Mucosa of descending colon (tissue), 3 donors: ENCODE measurements at regions not wholly inside any gene's neighbourhood (a gene's known extent, or its start where the extent isn't known, plus 50 kb on each side); places are given as distances from the start of the nearest gene placed in this dataset.

ENCODE experiments used
- ATAC-seq: fragments of 200-7000 bp; cut with Tn5 transposase; one replicate; pipeline ENCODE4 v1.9.1; 2020; ENCODE audit warnings: mild to moderate bottlenecking, moderate library complexity
- DNase-seq, 3 donors: peaks; one replicate each; pipeline ENCODE4 v3.0.0-alpha.2; 2020
- H3K36me3 ChIP-seq: fragments of 200-600 bp; one replicate; pipeline ENCODE4 v1.8.0; 2021; ENCODE audit warnings: low read depth, mild to moderate bottlenecking
- H3K4me1 ChIP-seq: fragments of 200-600 bp; one replicate; pipeline ENCODE4 v1.8.0; 2021; ENCODE audit warnings: low read depth, mild to moderate bottlenecking
- H3K4me3 ChIP-seq: fragments of 200-600 bp; one replicate; pipeline ENCODE4 v1.8.0; 2021; ENCODE audit warnings: mild to moderate bottlenecking
- H3K9me3 ChIP-seq: fragments of 200-600 bp; one replicate; pipeline ENCODE4 v1.8.0; 2021; ENCODE audit warnings: mild to moderate bottlenecking
- intact Hi-C, 2 donors: fragments of 100-400 bp; cut with DNase I in 1 of 2; cut with micrococcal nuclease in 1 of 2; formaldehyde crosslinking; loops; one replicate each; pipeline versions ENCODE4 v1.11.0 to v1.11.1; 2022; cut with DNase I, micrococcal nuclease
- TF ChIP-seq, protein P1 (sequence below): fragments of 200-600 bp; IDR thresholded peaks from one replicate; pipeline ENCODE4 v1.8.0; 2022; ENCODE audit warnings: antibody characterized with exemption, mild to moderate bottlenecking
- donor health status: DM: no; HTN: no; CAD: no; lungs with moderate emphysema.
- donor health status: DM: no; HTN: no; CAD: no.
- donor health status: DM: no; HTN: yes; CAD: no.

DNA sequence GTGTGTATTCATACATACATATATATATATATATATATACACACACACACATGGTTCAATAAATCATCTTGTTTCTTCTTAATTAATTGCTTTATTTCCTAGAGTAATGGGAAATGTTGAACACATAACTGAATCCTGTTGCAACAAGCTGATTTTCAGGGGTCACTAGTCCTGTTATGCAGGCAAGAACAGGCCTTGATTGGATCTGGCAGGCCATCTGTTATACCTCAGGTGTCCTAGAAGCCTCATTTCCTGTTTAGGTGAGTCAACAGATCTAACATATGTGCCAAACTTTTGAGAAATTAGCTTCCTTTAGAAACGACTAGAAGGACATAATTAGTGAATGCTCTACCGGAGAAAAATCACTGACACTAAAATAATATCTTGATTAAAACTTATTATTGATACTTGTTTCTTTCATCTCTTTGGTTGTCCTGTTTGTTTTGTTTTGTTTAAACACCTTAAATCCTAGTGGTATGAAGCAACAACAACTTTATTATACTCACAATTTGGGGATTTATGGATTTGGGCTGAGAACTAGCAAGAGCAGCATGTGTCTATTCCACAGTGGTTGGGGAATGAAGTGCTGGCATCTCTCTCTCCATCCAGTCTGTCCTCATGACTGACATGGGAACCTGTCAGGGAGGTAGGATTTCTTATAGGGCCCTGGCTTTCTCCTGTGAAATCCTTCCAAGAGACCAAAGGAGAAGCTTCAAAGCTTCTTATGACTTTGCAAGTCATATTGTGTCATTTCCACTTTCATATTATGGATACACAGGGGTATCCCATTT, 552.6 kb downstream of the NSUN3 start:
- intact Hi-C loops = no loop called here
- Histone ChIP-seq H3K4me1 (no peaks in the 10 kb centered on the region), H3K4me3 (no peak overlapping the region), H3K9me3 (no peaks in the 10 kb centered on the region), H3K36me3 (no peaks in the 10 kb centered on the region)
- ATAC-seq (peak; percentile 59), DNase-seq (no peak)
- TF ChIP-seq, protein P1, sequence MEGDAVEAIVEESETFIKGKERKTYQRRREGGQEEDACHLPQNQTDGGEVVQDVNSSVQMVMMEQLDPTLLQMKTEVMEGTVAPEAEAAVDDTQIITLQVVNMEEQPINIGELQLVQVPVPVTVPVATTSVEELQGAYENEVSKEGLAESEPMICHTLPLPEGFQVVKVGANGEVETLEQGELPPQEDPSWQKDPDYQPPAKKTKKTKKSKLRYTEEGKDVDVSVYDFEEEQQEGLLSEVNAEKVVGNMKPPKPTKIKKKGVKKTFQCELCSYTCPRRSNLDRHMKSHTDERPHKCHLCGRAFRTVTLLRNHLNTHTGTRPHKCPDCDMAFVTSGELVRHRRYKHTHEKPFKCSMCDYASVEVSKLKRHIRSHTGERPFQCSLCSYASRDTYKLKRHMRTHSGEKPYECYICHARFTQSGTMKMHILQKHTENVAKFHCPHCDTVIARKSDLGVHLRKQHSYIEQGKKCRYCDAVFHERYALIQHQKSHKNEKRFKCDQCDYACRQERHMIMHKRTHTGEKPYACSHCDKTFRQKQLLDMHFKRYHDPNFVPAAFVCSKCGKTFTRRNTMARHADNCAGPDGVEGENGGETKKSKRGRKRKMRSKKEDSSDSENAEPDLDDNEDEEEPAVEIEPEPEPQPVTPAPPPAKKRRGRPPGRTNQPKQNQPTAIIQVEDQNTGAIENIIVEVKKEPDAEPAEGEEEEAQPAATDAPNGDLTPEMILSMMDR = no peak

DNA sequence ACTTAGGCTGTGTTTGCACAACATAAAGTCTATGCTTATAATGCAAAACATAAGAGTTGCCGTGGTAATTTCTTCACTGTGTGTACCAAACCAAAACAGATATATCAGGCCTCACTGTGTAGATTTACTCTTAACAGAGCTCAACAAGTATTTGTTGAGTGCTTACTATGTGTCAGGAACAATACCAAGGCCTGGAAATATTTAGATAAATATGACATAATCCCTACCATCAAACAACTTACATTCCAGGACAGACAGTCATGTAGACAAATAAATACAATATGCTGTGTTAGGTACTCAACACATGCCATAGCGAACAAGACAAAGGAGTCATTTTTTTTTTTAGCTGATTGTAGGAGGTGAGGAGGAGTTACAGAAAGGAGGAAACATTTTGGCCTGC, 554.0 kb downstream of the NSUN3 start:
- Histone ChIP-seq H3K4me1 (no peaks in the 10 kb centered on the region), H3K36me3 (no peaks in the 10 kb centered on the region), H3K9me3 (no peaks in the 10 kb centered on the region), H3K4me3 (no peak overlapping the region)
- TF ChIP-seq, protein P1 = no peak
- intact Hi-C loops = no loop called here
- peak; percentile 54 for ATAC-seq
- DNase-seq = no peak

DNA sequence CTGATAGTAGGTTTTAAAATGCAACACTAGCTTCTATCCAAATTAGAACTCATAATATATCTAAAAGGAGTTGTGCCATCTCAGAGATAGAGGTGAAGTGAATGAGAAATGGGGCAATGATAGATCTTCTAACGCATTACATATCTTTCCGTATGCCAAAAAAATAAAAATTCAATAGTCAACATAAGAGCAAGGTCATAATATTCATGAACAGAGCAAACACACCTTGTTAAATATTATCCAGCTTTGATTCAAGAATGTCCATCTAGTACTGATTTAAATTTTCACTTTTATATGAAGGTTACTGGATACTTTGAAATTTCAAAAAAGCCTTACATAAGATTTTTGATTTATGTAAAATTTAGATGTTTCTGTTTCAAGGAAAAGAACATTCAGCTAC, 554.5 kb downstream of the NSUN3 start:
- ATAC-seq = peak; percentile 27
- Histone ChIP-seq H3K4me1 (no peaks in the 10 kb centered on the region), H3K36me3 (no peaks in the 10 kb centered on the region), H3K4me3 (no peak overlapping the region), H3K9me3 (no peaks in the 10 kb centered on the region)
- TF ChIP-seq, protein P1 = no peak
- no peak for DNase-seq
- intact Hi-C loops = no loop called here

DNA sequence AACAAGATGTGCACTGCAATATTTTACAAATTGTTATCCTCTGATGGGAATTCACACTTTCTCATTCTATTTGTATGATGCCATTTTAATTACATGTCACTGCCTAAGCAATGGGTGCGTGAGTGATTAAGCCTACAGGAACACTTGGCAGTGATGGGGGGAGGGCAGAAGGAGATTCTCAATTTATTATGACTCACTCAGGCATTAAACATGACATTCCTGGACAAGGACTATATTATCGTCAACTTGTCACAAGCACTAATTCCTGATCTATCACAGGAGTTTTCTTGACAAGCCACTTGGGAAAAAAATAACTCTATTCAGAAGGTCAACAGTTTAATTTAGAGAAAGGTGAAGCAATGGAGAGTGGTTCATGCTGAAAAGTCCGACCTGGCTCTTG, 556.8 kb downstream of the NSUN3 start:
- DNase-seq (no peak), ATAC-seq (no peak)
- Histone ChIP-seq H3K36me3 (no peaks in the 10 kb centered on the region), H3K4me3 (no peak overlapping the region), H3K9me3 (no peaks in the 10 kb centered on the region), H3K4me1 (no peaks in the 10 kb centered on the region)
- intact Hi-C loops = no loop called here
- TF ChIP-seq, protein P1 = no peak

DNA sequence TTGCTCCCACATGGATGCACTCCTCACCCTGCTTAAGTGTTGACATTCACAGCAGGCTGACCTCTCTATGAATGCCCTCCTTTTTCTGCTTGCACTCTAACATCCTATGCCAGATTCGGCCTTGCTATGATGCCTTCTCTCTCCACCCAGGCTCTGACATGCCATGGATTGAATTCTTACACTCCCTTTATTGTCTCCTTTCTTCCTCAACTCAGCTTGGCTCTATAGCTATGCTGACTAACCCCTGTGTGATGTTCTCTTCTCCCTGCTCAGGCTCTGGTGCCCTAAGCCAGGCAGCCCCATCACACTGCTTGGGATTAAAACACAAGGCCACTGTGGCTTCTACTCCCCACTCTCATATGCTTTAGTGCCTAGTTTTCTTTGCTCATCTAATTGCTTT, 563.7 kb downstream of the NSUN3 start:
- DNase-seq (no peak), ATAC-seq (peak; percentile 12)
- intact Hi-C loops = no loop called here
- H3K4me3 ChIP-seq = no peak overlapping the region
- no peaks in the 10 kb centered on the region for H3K36me3 ChIP-seq
- TF ChIP-seq, protein P1 = no peak
- H3K4me1 ChIP-seq = no peaks in the 10 kb centered on the region
- H3K9me3 ChIP-seq = no peaks in the 10 kb centered on the region
